H1 (cell line): ENCODE measurements at regions not wholly inside any gene's neighbourhood (a gene's known extent, or its start where the extent isn't known, plus 50 kb on each side); places are given as distances from the start of the nearest gene placed in this dataset.

Source experiments
- CTCF ChIA-PET: fragments of 300-600 bp; sonication (Branson Sonifier 250); formaldehyde crosslinking; loops from one replicate; lab custom pipeline; 2021; ENCODE audit not compliant: partially characterized antibody; lab: Charles Lee
- POLR2A ChIA-PET: fragments of 300-600 bp; sonication (Branson Sonifier 250); formaldehyde crosslinking; loops from one replicate; lab custom pipeline; 2021; ENCODE audit warnings: inconsistent platforms; ENCODE audit not compliant: partially characterized antibody; lab: Charles Lee
- DNase-seq, 2 experiments: peaks; one replicate each; pipeline versions ENCODE4 v3.0.0 to v3.0.0-alpha.2; 2010 to 2022; ENCODE audit warnings: low spot score in 2 of 2, low read depth in 1 of 2, mixed read lengths in 1 of 2
- FAIRE-seq: peaks from 2 replicates; lab custom pipeline; 2011; peaks lifted over from hg19 to GRCh38; lab: Jason Lieb, UNC
- H2AFZ ChIP-seq: 2 replicates; pipeline ENCODE4 v1.8.1; 2012; ENCODE audit warnings: low read length, inconsistent platforms
- H2AK5ac ChIP-seq: 2 replicates; pipeline ENCODE4 v1.6.1; 2013; ENCODE audit warnings: low read depth, low read length
- H2BK120ac ChIP-seq: replicated peaks from 2 replicates; pipeline ENCODE3; 2013; ENCODE audit warnings: low read depth, low read length, inconsistent platforms
- H2BK12ac ChIP-seq: 2 replicates; pipeline ENCODE4 v1.6.1; 2013; ENCODE audit warnings: low read depth, low read length
- H2BK15ac ChIP-seq: 2 replicates; pipeline ENCODE4 v1.6.1; 2013; ENCODE audit warnings: low read length
- H2BK20ac ChIP-seq: 2 replicates; pipeline ENCODE4 v1.6.1; 2013; ENCODE audit warnings: low read length
- H2BK5ac ChIP-seq: 2 replicates; pipeline ENCODE4 v1.6.1; 2013; ENCODE audit warnings: low read depth, low read length
- H3K14ac ChIP-seq: 2 replicates; pipeline ENCODE4 v1.6.1; 2013; ENCODE audit warnings: inconsistent platforms; ENCODE audit not compliant: insufficient read length
- H3K18ac ChIP-seq: 2 replicates; pipeline ENCODE4 v1.6.1; 2013; ENCODE audit warnings: low read length; ENCODE audit errors: extremely low read depth
- H3K23ac ChIP-seq: 2 replicates; pipeline ENCODE4 v1.6.1; 2013; ENCODE audit warnings: inconsistent platforms; ENCODE audit not compliant: insufficient read length
- H3K23me2 ChIP-seq: 2 replicates; pipeline ENCODE4 v1.6.1; 2013; ENCODE audit warnings: low read depth, low read length
- H3K27ac ChIP-seq: 2 replicates; pipeline ENCODE4 v1.6.1; 2011; ENCODE audit warnings: low read depth, low read length, inconsistent platforms
- H3K27me3 ChIP-seq, 4 experiments: replicated peaks in 1 of 4; 1 replicate in 1 of 4; 2 replicates in 3 of 4; pipeline versions ENCODE4 v1.6.1 to v1.8.1; 2011 to 2013; ENCODE audit warnings: low read length in 3 of 4, mild to moderate bottlenecking in 3 of 4, inconsistent platforms in 2 of 4, mixed read lengths in 2 of 4, moderate library complexity in 1 of 4; ENCODE audit not compliant: control insufficient read depth in 3 of 4, insufficient read depth in 3 of 4; ENCODE audit errors: extremely low read depth in 1 of 4
- H3K36me3 ChIP-seq, 4 experiments: 2 replicates each; pipeline versions ENCODE4 v1.6.1 to v1.8.1; 2011 to 2013; ENCODE audit warnings: mild to moderate bottlenecking in 4 of 4, low read length in 3 of 4, moderate library complexity in 2 of 4, control low read depth in 1 of 4, inconsistent platforms in 1 of 4; ENCODE audit not compliant: insufficient read depth in 4 of 4, control insufficient read depth in 2 of 4
- H3K4ac ChIP-seq: replicated peaks from 2 replicates; pipeline ENCODE3; 2013; ENCODE audit warnings: low read length, low read depth, mixed read lengths, inconsistent platforms; ENCODE audit not compliant: insufficient read length
- H3K4me1 ChIP-seq, 4 experiments: replicated peaks in 1 of 4; 1 replicate in 1 of 4; 2 replicates in 3 of 4; pipeline versions ENCODE4 v1.6.1 to v1.8.1; 2011 to 2013; ENCODE audit warnings: low read length in 3 of 4, inconsistent platforms in 2 of 4, mixed read lengths in 1 of 4; ENCODE audit not compliant: insufficient read depth in 4 of 4, control insufficient read depth in 3 of 4
- H3K4me2 ChIP-seq, 2 experiments: 2 replicates each; pipeline versions ENCODE4 v1.6.1 to v1.8.1; 2011 to 2013; ENCODE audit warnings: low read depth in 2 of 2, low read length in 2 of 2, control low read depth in 1 of 2, inconsistent platforms in 1 of 2, mild to moderate bottlenecking in 1 of 2; ENCODE audit not compliant: insufficient read depth in 1 of 2
- H3K4me3 ChIP-seq, 4 experiments: fragments of 200-600, 300-600 bp in 1 of 4; sonication (generic), shearing (Covaris generic), sonication (Bioruptor Twin) in 1 of 4; 2 replicates each; pipeline versions ENCODE4 v1.5.1 to v1.8.1; 2011 to 2016; ENCODE audit warnings: low read length in 4 of 4, low read depth in 3 of 4, control low read depth in 2 of 4, inconsistent platforms in 2 of 4, mild to moderate bottlenecking in 2 of 4, mixed read lengths in 1 of 4, moderate library complexity in 1 of 4; ENCODE audit not compliant: insufficient read depth in 2 of 4; ENCODE audit errors: extremely low read depth in 1 of 4
- H3K56ac ChIP-seq: replicated peaks from 2 replicates; pipeline ENCODE3; 2013; ENCODE audit warnings: low read depth, mild to moderate bottlenecking, mixed read lengths, low read length, inconsistent platforms; ENCODE audit not compliant: insufficient read length
- H3K79me1 ChIP-seq: 2 replicates; pipeline ENCODE4 v1.6.1; 2013; ENCODE audit warnings: low read depth, low read length, control low read depth
- H3K79me2 ChIP-seq, 2 experiments: 2 replicates each; pipeline versions ENCODE4 v1.6.1 to v1.8.1; 2012 to 2013; ENCODE audit warnings: low read length in 2 of 2, mild to moderate bottlenecking in 2 of 2, inconsistent platforms in 1 of 2; ENCODE audit not compliant: insufficient read depth in 2 of 2, control insufficient read depth in 1 of 2
- H3K9ac ChIP-seq, 4 experiments: replicated peaks in 1 of 4; 1 replicate in 1 of 4; 2 replicates in 3 of 4; pipeline versions ENCODE4 v1.6.1 to v1.8.1; 2011 to 2013; ENCODE audit warnings: low read depth in 3 of 4, low read length in 3 of 4, control low read depth in 2 of 4, mild to moderate bottlenecking in 2 of 4, moderate library complexity in 2 of 4, inconsistent platforms in 1 of 4; ENCODE audit errors: extremely low read depth in 1 of 4
- H3K9me3 ChIP-seq, 2 experiments: 2 replicates each; pipeline versions ENCODE4 v1.6.1 to v1.8.1; 2012 to 2013; ENCODE audit warnings: mild to moderate bottlenecking in 2 of 2, moderate library complexity in 2 of 2, control low read depth in 1 of 2, inconsistent platforms in 1 of 2, low read depth in 1 of 2, low read length in 1 of 2, mixed read lengths in 1 of 2; ENCODE audit not compliant: insufficient read depth in 2 of 2
- H4K20me1 ChIP-seq, 2 experiments: replicated peaks in 1 of 2; 2 replicates each; pipeline versions ENCODE3 to v1.8.1; 2011 to 2013; ENCODE audit warnings: inconsistent platforms in 2 of 2, low read length in 2 of 2, mild to moderate bottlenecking in 1 of 2; ENCODE audit not compliant: insufficient read depth in 2 of 2, control insufficient read depth in 1 of 2
- H4K5ac ChIP-seq: 2 replicates; pipeline ENCODE4 v1.6.1; 2013; ENCODE audit warnings: low read length, low read depth, mixed read lengths, inconsistent platforms; ENCODE audit not compliant: insufficient read length
- H4K8ac ChIP-seq: 2 replicates; pipeline ENCODE4 v1.8.0; 2013; ENCODE audit warnings: mild to moderate bottlenecking, moderate library complexity, low read length, inconsistent platforms; ENCODE audit not compliant: insufficient read depth; ENCODE audit errors: extremely low read depth
- H4K91ac ChIP-seq: replicated peaks from 2 replicates; pipeline ENCODE3; 2013; ENCODE audit warnings: low read length, mixed read lengths, inconsistent platforms; ENCODE audit not compliant: insufficient read length
- CBX8 ChIP-seq: fragments of 300-800, 300-1000 bp; sonication (generic); IDR thresholded peaks from 2 replicates; pipeline ENCODE4 v1.7.1; 2016; ENCODE audit warnings: low read depth, low read length, borderline replicate concordance
- CTCF ChIP-seq, 3 experiments: IDR thresholded peaks; 1 replicate in 2 of 3; 2 replicates in 1 of 3; pipeline versions ENCODE4 v1.5.1 to v1.6.1; 2011; ENCODE audit warnings: low read length in 3 of 3, mild to moderate bottlenecking in 3 of 3, inconsistent platforms in 2 of 3, low read depth in 1 of 3, moderate library complexity in 1 of 3; ENCODE audit not compliant: insufficient read depth in 1 of 3; ENCODE audit errors: control extremely low read depth in 1 of 3
- EGR1 ChIP-seq: IDR thresholded peaks from 2 replicates; pipeline ENCODE4 v1.6.1; 2011; ENCODE audit warnings: low read depth, low read length, borderline replicate concordance
- KDM5A ChIP-seq: fragments of 200-600 bp; IDR thresholded peaks from 2 replicates; pipeline ENCODE4 v1.7.1; 2012; ENCODE audit warnings: mild to moderate bottlenecking, low read length, inconsistent platforms, mixed read lengths
- NRF1 ChIP-seq: IDR thresholded peaks from 2 replicates; pipeline ENCODE4 v1.6.1; 2011; ENCODE audit warnings: mild to moderate bottlenecking, low read depth, low read length, improper control_type of control experiment
- PHF8 ChIP-seq: fragments of 200-600 bp; sonication (generic); conservative IDR thresholded peaks from 2 replicates; pipeline ENCODE4 v1.7.1; 2012; ENCODE audit warnings: low read depth, mild to moderate bottlenecking, inconsistent platforms, low read length, moderate library complexity
- POLR2AphosphoS5 ChIP-seq: IDR thresholded peaks from 2 replicates; pipeline ENCODE4 v1.6.1; 2011; ENCODE audit warnings: low read depth, low read length
- RFX5 ChIP-seq: IDR thresholded peaks from 2 replicates; pipeline ENCODE4 v1.6.1; 2011; ENCODE audit warnings: low read depth, low read length, improper control_type of control experiment, borderline replicate concordance
- WGBS, 2 experiments: shearing (Covaris generic) in 1 of 2; methylation state at CpG; one replicate each; pipeline versions ENCODE4 v1.1.6 to v1.1.7; 2013 to 2015; ENCODE audit warnings: low lambda C conversion rate in 2 of 2, mixed read lengths in 2 of 2, inconsistent platforms in 1 of 2, low coverage in 1 of 2, missing lambda C conversion rate in 1 of 2; ENCODE audit not compliant: insufficient replicate concordance in 2 of 2, insufficient coverage in 1 of 2, insufficient read length in 1 of 2; ENCODE audit errors: extremely low coverage in 1 of 2, missing lambda C conversion rate in 1 of 2; 5-methylcytosine and 5-hydroxymethylcytosine counted together

- DNase-seq, result no peak
- no peak for TF ChIP-seq KDM5A
- TF ChIP-seq NRF1, result no peak
- TF ChIP-seq CTCF (IDR thresholded peaks at IDR 0.05; ENCODE audit: control extremely low read depth in 1 of 3, insufficient read depth in 1 of 3, low read depth in 1 of 3, low read length in 3 of 3), result no peak
- TF ChIP-seq POLR2AphosphoS5, result no peak
- no peak for TF ChIP-seq PHF8
- no peak for TF ChIP-seq EGR1
- TF ChIP-seq RFX5, result no peak
- no peak for TF ChIP-seq CBX8
- Histone ChIP-seq H4K5ac (no peak overlapping the region), H3K14ac (no peak overlapping the region), H3K27ac (no peak overlapping the region), H3K9me3 (no peaks in the 10 kb centered on the region), H3K79me1 (no peaks in the 10 kb centered on the region), H2BK20ac (no peak overlapping the region), H2BK12ac (no peak overlapping the region), H3K79me2 (no peaks in the 10 kb centered on the region), H2BK5ac (no peak overlapping the region), H3K4me2 (no peak overlapping the region), H3K4me3 (no peak overlapping the region), H4K20me1 (no peaks in the 10 kb centered on the region), H3K4me1 (no peaks in the 10 kb centered on the region), H4K8ac (no peak overlapping the region), H2BK15ac (no peak overlapping the region), H3K23me2 (no peaks in the 10 kb centered on the region), H2AK5ac (no peak overlapping the region), H3K23ac (no peak overlapping the region), H3K36me3 (no peaks in the 10 kb centered on the region), H3K9ac (no peak overlapping the region), H2BK120ac (no peak overlapping the region), H2AFZ (no peak overlapping the region), H3K4ac (no peak overlapping the region), H3K27me3 (no peaks in the 10 kb centered on the region), H4K91ac (no peak overlapping the region), H3K56ac (no peak overlapping the region), H3K18ac (no peak overlapping the region)
- POLR2A ChIA-PET, result no interaction called here
- CTCF ChIA-PET, result no interaction called here
- no peak for FAIRE-seq
- 74% methylated on average over 6 of the region's 6 CpGs; no CpG with 5 or more reads in 1 of the 2 experiments for WGBS, 2 experiments
These were observed 392.6 kb upstream of the SHH start for GRCh38 chr7:156204820-156205219.
